ENCODE measurements at regions not wholly inside any gene's neighbourhood (a gene's known extent, or its start where the extent isn't known, plus 50 kb on each side); places are given as distances from the start of the nearest gene placed in this dataset.
"Not testable (repeated sequence)": the region's sequence is repeated elsewhere in the genome, so short reads cannot be mapped to it uniquely, and the experiment has no call there.

GRCh38 chr4:149986917-149987316 is 91.3 kb upstream of the DCLK2 start:
- no peak for DNase-seq (ENCODE audit: low read depth in 3 of 3)

GRCh38 chr4:149987330-149988086 is 90.7 kb upstream of the DCLK2 start:
- DNase-seq (ENCODE audit: low read depth in 3 of 3), result no peak

- DNase-seq (ENCODE audit: low read depth in 3 of 3), result no peak
Measured at GRCh38 chr4:149988087-149988410, 90.2 kb upstream of the DCLK2 start.

DNA sequence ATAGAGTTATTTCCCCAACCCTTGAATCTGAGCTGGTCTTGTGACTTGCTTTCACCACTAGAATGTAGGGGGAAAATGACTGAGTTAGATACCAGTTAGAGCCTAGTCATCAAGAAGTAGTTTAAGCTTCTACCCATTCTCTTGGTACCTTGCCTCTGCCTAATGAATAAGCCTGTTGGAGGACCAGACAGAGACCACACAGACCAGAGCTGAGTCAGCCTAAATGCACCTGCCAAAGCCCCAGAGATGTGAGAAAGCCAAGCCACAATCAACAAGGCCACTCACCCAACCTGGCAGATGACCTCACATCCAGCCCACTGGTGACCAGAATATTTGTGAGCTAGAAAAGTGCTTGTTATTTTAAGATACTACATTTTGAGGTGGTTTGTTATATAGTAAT is 85.2 kb upstream of the DCLK2 start:
- DNase-seq (ENCODE audit: low read depth in 3 of 3), result no peak

DNA sequence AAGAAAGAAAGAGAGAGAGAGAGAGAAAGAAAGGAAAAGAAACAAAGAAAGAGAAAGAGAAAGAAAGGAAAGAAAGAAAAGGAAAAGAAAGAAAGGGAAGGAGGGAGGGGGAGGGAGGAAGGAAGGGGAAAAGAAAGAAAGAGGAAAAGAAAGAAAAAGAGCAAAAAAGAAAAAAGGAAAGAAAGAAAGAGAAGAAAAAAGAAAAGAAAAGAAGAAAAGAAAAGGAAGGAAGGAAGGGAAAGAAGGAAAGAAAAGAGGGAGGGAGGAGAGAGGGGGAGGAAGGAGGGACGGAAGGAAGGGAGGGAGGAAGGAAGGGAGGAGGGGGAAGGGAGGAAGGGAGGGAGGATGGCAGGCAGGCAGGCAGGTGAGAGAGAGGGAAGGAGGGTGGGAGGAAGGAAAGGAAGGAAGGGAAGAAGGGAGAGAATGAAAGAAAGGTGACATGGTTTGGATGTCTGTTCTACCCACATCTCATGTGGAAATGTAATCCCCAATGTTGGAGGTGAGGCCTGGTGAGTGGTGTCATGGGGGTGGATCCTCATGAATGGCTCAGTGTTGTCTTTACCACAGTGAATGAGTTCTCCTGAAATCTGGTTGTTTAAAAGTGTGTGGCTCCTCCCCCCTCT is 83.0 kb upstream of the DCLK2 start:
- DNase-seq (ENCODE audit: low read depth in 3 of 3), result no peak

- no peak for DNase-seq (ENCODE audit: low read depth in 3 of 3)
Measured at GRCh38 chr4:149997881-149998421, 80.3 kb upstream of the DCLK2 start.

- DNase-seq (ENCODE audit: low read depth in 3 of 3), result no peak
Measured at GRCh38 chr4:149999485-150000074, 78.7 kb upstream of the DCLK2 start.

DNA sequence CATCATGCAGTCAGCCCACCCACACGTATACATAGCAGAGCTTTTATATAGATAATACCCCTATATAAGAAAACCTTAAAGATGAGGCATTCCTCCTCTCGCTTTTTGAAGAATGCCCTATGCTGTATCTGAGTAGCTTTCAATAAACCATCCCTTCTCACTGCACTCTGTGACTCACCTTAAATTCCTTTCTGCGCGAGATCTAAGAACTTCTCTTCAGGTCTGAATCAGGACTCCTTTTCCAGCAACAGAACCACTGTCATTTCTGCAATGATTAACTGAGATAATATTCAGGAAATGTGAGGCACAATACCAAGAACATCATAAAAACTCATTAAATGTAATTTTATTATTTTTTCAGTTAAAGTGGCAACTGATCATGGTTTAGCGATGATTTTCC is 76.4 kb upstream of the DCLK2 start:
- DNase-seq (ENCODE audit: low read depth in 3 of 3), result no peak

DNA sequence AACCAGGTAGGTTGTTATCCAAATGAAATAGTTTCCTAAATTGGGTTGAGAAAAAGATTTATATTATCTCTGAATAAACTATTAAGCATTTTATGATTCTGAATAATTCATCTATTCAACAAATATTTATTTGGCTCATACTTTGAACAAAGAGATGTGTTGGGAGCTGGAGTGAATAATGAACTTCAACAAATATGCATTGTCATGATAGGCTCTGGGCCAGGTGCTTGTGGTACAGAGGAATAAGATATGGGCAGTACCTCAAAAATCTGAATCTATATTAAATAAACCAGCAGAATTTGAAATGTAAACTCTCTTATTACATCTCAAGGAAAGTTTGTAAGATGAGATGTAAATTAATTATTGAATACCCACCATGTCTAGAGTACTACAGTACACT is 75.7 kb upstream of the DCLK2 start:
- DNase-seq (ENCODE audit: low read depth in 3 of 3), result no peak

- DNase-seq (ENCODE audit: low read depth in 3 of 3), result no peak
Measured at GRCh38 chr4:150004481-150004880, 73.8 kb upstream of the DCLK2 start.

- DNase-seq (ENCODE audit: low read depth in 3 of 3), result no peak
Measured at GRCh38 chr4:150005537-150005936, 72.7 kb upstream of the DCLK2 start.

DNA sequence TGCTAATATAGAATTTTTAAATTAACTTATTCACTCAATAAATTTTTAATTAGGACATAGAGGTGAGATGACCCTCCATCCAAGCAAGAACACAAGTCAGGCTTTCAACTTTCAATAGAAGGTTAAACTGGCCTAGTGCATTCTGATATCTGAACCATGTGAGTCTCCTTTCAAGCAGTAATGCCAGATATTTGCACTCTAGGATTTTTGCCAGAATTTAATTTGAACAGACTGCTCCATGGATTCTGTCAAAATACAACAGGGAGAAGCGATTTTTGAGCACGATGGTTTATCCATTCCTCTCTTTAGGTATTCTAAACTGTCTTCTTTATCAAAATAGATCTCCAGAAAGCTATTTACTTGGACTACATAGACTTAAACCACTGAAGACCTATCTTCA is 72.0 kb upstream of the DCLK2 start:
- DNase-seq (ENCODE audit: low read depth in 3 of 3), result no peak

- DNase-seq (ENCODE audit: low read depth in 3 of 3), result no peak
Measured at GRCh38 chr4:150007512-150007911, 70.7 kb upstream of the DCLK2 start.

- DNase-seq (ENCODE audit: low read depth in 3 of 3), result no peak
Measured at GRCh38 chr4:150008546-150008945, 69.7 kb upstream of the DCLK2 start.

- no peak for DNase-seq (ENCODE audit: low read depth in 3 of 3)
Measured at GRCh38 chr4:150009533-150009932, 68.7 kb upstream of the DCLK2 start.

- DNase-seq (ENCODE audit: low read depth in 3 of 3), result no peak
Measured at GRCh38 chr4:150010525-150011126, 67.6 kb upstream of the DCLK2 start.

GRCh38 chr4:150012851-150013360 is 65.3 kb upstream of the DCLK2 start:
- DNase-seq (ENCODE audit: low read depth in 3 of 3), result no peak

GRCh38 chr4:150015910-150016309 is 62.3 kb upstream of the DCLK2 start:
- DNase-seq (ENCODE audit: low read depth in 3 of 3), result not testable (repeated sequence)

GRCh38 chr4:150016621-150017020 is 61.6 kb upstream of the DCLK2 start:
- not testable (repeated sequence) for DNase-seq (ENCODE audit: low read depth in 3 of 3)

DNA sequence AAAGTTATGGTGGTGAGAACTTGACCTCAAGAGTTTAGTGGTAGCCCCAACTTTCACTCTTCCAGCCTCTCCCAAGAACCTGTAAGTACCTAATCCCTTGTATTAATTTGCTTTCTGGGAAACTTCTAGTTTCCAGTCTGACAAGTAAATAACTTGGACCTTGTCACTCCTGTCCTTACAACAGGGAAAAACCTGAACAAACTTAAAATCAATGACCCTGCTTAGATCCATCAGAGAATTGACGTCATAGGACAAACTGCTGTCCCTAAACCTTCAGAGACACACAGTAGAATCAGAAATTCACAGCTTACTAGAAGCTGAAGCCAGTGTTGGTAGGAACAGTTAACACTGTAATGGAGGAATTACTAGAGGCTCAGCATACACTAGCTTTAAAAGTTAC is 60.0 kb upstream of the DCLK2 start:
- DNase-seq (ENCODE audit: low read depth in 3 of 3), result no peak

GRCh38 chr4:150021483-150021882 is 56.8 kb upstream of the DCLK2 start:
- no peak for DNase-seq (ENCODE audit: low read depth in 3 of 3)

DNA sequence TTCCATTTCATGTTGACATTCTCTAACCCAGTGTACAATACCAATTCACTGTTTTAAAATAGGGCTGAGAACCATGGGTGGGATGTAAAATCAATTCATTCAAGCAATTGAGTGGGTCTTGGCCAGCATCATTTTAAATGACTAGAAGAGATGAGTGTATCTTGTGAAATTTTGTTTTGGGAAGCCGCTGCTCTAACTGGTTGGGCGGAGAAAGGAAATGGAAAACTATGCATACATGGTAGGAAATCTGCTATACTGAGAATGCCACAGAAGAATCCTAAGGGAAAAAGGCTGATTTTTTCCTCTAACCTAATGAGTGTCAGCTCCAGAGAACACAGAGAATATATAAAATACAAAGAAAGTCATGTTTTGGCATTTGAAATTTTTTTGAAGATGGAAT is 54.8 kb upstream of the DCLK2 start:
- DNase-seq (ENCODE audit: low read depth in 3 of 3), result no peak
